K562 (cell line): ENCODE measurements at regions not wholly inside any gene's neighbourhood (a gene's known extent, or its start where the extent isn't known, plus 50 kb on each side); places are given as distances from the start of the nearest gene placed in this dataset.

Source experiments
- ATAC-seq: fragments of 200-7000 bp; cut with Tn5 transposase; 3 replicates; pipeline ENCODE4 v1.9.1; 2020; ENCODE audit warnings: moderate library complexity
- BruUV-seq: library from RNA; stranded (reverse); fragments of 400-500 nt; replicated peaks from 2 replicates; lab custom pipeline; 2021; lab: Mats Ljungman, UMichigan
- CTCF ChIA-PET: fragments of 300-600 bp; formaldehyde crosslinking; extraction: SDS; loops from one replicate; lab custom pipeline; 2021; ENCODE audit warnings: low intra/inter-chr PET ratio; lab: Yijun Ruan, JAX
- POLR2A ChIA-PET: fragments of 300-600, 350-650 bp; sonication (Branson Sonifier 250); formaldehyde crosslinking; extraction: SDS; loops from one replicate; lab custom pipeline; 2021; ENCODE audit warnings: antibody characterized with exemption, inconsistent platforms; lab: Yijun Ruan, JAX
- DNase-seq, 4 experiments: peaks; one replicate each; pipeline versions ENCODE4 v3.0.0 to v3.0.0-alpha.2; 2011 to 2018; ENCODE audit warnings: low spot score in 3 of 4, mixed read lengths in 3 of 4; ENCODE audit errors: extremely low read depth in 1 of 4
- FAIRE-seq: peaks from 2 replicates; lab custom pipeline; 2011; peaks lifted over from hg19 to GRCh38; lab: Jason Lieb, UNC
- H2AFZ ChIP-seq: 2 replicates; pipeline ENCODE4 v1.6.0; 2011; ENCODE audit warnings: low read depth, low read length, control low read depth, inconsistent platforms
- H3K27ac ChIP-seq: fragments of 200-600 bp; 3 replicates; pipeline ENCODE4 v1.8.0; 2011; ENCODE audit warnings: low read depth, mild to moderate bottlenecking, control low read depth, inconsistent platforms, low read length, moderate library complexity, mixed read lengths; ENCODE audit errors: extremely low read depth
- H3K27me3 ChIP-seq, 2 experiments: fragments of 300-600 bp in 1 of 2; 2 replicates in 1 of 2; 3 replicates in 1 of 2; pipeline versions ENCODE4 v1.6.0 to v1.8.0; 2011; ENCODE audit warnings: inconsistent platforms in 2 of 2, low read length in 2 of 2, mild to moderate bottlenecking in 1 of 2, mixed read lengths in 1 of 2, moderate library complexity in 1 of 2; ENCODE audit not compliant: control insufficient read depth in 2 of 2, insufficient read depth in 2 of 2
- H3K36me3 ChIP-seq: fragments of 300-600 bp; 3 replicates; pipeline ENCODE4 v1.8.0; 2011; ENCODE audit warnings: mild to moderate bottlenecking, low read length, inconsistent platforms; ENCODE audit not compliant: control insufficient read depth, insufficient read depth
- H3K4me1 ChIP-seq, 2 experiments: fragments of 200-600 bp in 1 of 2; replicated peaks in 1 of 2; 2 replicates in 1 of 2; 3 replicates in 1 of 2; pipeline versions ENCODE4 v1.5.1 to v1.8.0; 2011; ENCODE audit warnings: inconsistent platforms in 2 of 2, low read length in 2 of 2, mild to moderate bottlenecking in 1 of 2, mixed read lengths in 1 of 2, moderate library complexity in 1 of 2; ENCODE audit not compliant: control insufficient read depth in 2 of 2, insufficient read depth in 2 of 2
- H3K4me2 ChIP-seq: 2 replicates; pipeline ENCODE4 v1.6.1; 2011; ENCODE audit warnings: low read length, control low read depth, inconsistent platforms, mixed read lengths; ENCODE audit not compliant: insufficient read depth
- H3K4me3 ChIP-seq: fragments of 200-600 bp; sonication (generic), shearing (Covaris generic); 2 replicates; pipeline ENCODE4 v1.5.1; 2016; ENCODE audit warnings: control low read depth, inconsistent platforms
- H3K79me2 ChIP-seq: fragments of 200-600 bp; 3 replicates; pipeline ENCODE4 v1.8.0; 2011; ENCODE audit warnings: low read length, inconsistent platforms; ENCODE audit not compliant: control insufficient read depth, insufficient read depth
- H3K9ac ChIP-seq, 2 experiments: 2 replicates each; pipeline versions ENCODE4 v1.6.0 to v1.6.1; 2011; ENCODE audit warnings: low read depth in 2 of 2, low read length in 2 of 2, control low read depth in 1 of 2, inconsistent platforms in 1 of 2, mild to moderate bottlenecking in 1 of 2, mixed read lengths in 1 of 2; ENCODE audit not compliant: insufficient read depth in 1 of 2
- H3K9me1 ChIP-seq: one replicate; pipeline ENCODE4 v1.6.0; 2011; ENCODE audit warnings: inconsistent platforms, mild to moderate bottlenecking, low read length, moderate library complexity; ENCODE audit not compliant: control insufficient read depth, insufficient read depth
- H3K9me3 ChIP-seq: replicated peaks from 2 replicates; pipeline ENCODE4 v1.5.1; 2011; ENCODE audit warnings: low read depth, low read length, inconsistent platforms; ENCODE audit not compliant: control insufficient read depth, insufficient read depth
- H4K20me1 ChIP-seq: replicated peaks from 2 replicates; pipeline ENCODE4 v1.6.1; 2011; ENCODE audit warnings: low read length, inconsistent platforms, mixed read lengths; ENCODE audit not compliant: control insufficient read depth, insufficient read depth
- AFF1 ChIP-seq, 2 experiments: fragments of 450-650 bp; IDR thresholded peaks; 2 replicates each; pipeline ENCODE4 v1.6.1; 2018; ENCODE audit warnings: mild to moderate bottlenecking in 2 of 2, low read depth in 1 of 2; ENCODE audit not compliant: partially characterized antibody in 2 of 2
- ELK3 ChIP-seq: fragments of 450-650 bp; formaldehyde crosslinking; IDR thresholded peaks from 2 replicates; pipeline ENCODE4 v1.4.0; 2020; ENCODE audit warnings: mild to moderate bottlenecking
- FOXP1 ChIP-seq: sonication (generic); formaldehyde crosslinking; IDR thresholded peaks from 2 replicates; pipeline ENCODE4 v1.8.0; 2022; ENCODE audit warnings: mild to moderate bottlenecking, missing genetic modification reagents
- KLF1 ChIP-seq: fragments of 450-650 bp; IDR thresholded peaks from 2 replicates; pipeline ENCODE4 v1.6.1; 2016; ENCODE audit warnings: missing genetic modification characterization, missing compliant biosample characterization
- SNAPC5 ChIP-seq: fragments of 250-450 bp; sonication (Bioruptor Pico); IDR thresholded peaks from 2 replicates; pipeline ENCODE4 v1.8.0; 2021; ENCODE audit warnings: moderate library complexity, mild to moderate bottlenecking, inconsistent platforms
- TEAD1 ChIP-seq, 2 experiments: fragments of 450-650 bp in 1 of 2; sonication (generic) in 1 of 2; formaldehyde crosslinking; IDR thresholded peaks; 2 replicates each; pipeline versions ENCODE4 v1.4.0 to v1.8.0; 2020 to 2022; ENCODE audit warnings: mild to moderate bottlenecking in 2 of 2, missing genetic modification reagents in 1 of 2
- TFAP4 ChIP-seq: sonication (generic); formaldehyde crosslinking; IDR thresholded peaks from 2 replicates; pipeline ENCODE4 v1.8.0; 2022; ENCODE audit warnings: missing genetic modification reagents, mild to moderate bottlenecking, moderate library complexity, borderline replicate concordance
- ZNF407 ChIP-seq: fragments of 450-650 bp; IDR thresholded peaks from 2 replicates; pipeline ENCODE4 v1.6.1; 2016; ENCODE audit warnings: low read depth
- WGBS: fragments of 100-300 bp; shearing (Covaris generic); methylation state at CpG from one replicate; pipeline ENCODE4 v1.1.6; 2016; ENCODE audit warnings: low coverage, mixed read lengths; ENCODE audit not compliant: insufficient coverage; ENCODE audit errors: missing lambda C conversion rate; 5-methylcytosine and 5-hydroxymethylcytosine counted together
- in situ Hi-C: fragments of 300-500 bp; cut with MboI; formaldehyde crosslinking; loops from 4 replicates; pipeline ENCODE4 v1.15.0; 2018; ENCODE audit warnings: inconsistent platforms, mixed read lengths
- intact Hi-C: fragments of 100-400 bp; cut with micrococcal nuclease; formaldehyde crosslinking; loops from 2 replicates; pipeline ENCODE4 v1.14.2; 2022

GRCh38 chr5:98586581-98586980 is 186.9 kb upstream of the RGMB start:
- no peak for ATAC-seq
- H3K4me2 ChIP-seq = no peak overlapping the region
- no peaks in the 10 kb centered on the region for H3K9me3 ChIP-seq
- in situ Hi-C loops (no loop called here), intact Hi-C loops (no loop called here)
- no peak overlapping the region for H3K27ac ChIP-seq
- no peak for FAIRE-seq
- 0% methylated on average over 4 of the region's 4 CpGs for WGBS
- no peak overlapping the region for H2AFZ ChIP-seq
- H3K79me2 ChIP-seq = no peaks in the 10 kb centered on the region
- no peak overlapping the region for H3K9ac ChIP-seq
- CTCF ChIA-PET = no interaction called here
- no peak overlapping the region for H3K4me3 ChIP-seq
- no peaks in the 10 kb centered on the region for H3K36me3 ChIP-seq
- H4K20me1 ChIP-seq = no peaks in the 10 kb centered on the region
- no peaks in the 10 kb centered on the region for H3K27me3 ChIP-seq
- H3K9me1 ChIP-seq = no peaks in the 10 kb centered on the region
- no TSS peak for BruUV-seq
- POLR2A ChIA-PET = no interaction called here
- no peak for DNase-seq
- H3K4me1 ChIP-seq = no peaks in the 10 kb centered on the region
- TF ChIP-seq TEAD1 (CRISPR knock-in tag; IDR thresholded peaks at IDR 0.05) = no peak
- no peak for TF ChIP-seq KLF1 (tag)
- no peak for TF ChIP-seq ZNF407
- TF ChIP-seq FOXP1 (CRISPR knock-in tag) = no peak
- TF ChIP-seq ELK3 (CRISPR knock-in tag) = no peak
- TF ChIP-seq AFF1 (IDR thresholded peaks at IDR 0.05; ENCODE audit: low read depth in 1 of 2, partially characterized antibody in 2 of 2) = no peak
- no peak for TF ChIP-seq TFAP4 (CRISPR knock-in tag)
- TF ChIP-seq SNAPC5 (CRISPR knock-in tag) = no peak
